ENCODE measurements at regions not wholly inside any gene's neighbourhood (a gene's known extent, or its start where the extent isn't known, plus 50 kb on each side); places are given as distances from the start of the nearest gene placed in this dataset.

DNA sequence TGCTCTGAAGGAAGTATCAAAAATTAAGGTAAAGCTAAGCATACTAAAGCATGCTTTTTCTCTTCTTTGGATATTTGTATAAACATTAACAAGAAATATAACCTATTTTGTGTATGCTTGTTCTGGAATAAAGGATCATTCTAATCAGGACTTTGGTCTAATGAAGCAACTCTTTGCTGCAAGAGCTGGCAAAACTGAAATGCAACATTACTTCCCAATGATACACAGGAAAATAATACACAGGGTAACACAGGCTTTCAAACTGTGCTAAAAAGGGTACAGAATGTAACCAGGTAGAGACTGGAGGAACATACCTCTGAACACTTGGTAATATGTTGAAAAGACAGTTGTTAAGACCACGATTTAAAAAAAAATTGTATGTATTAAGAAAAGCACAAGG, 222.5 kb upstream of the DIO2 start:
- Histone ChIP-seq H3K79me2 (ENCODE audit: low read length) (no peaks in the 10 kb centered on the region), H3K4me2 (ENCODE audit: low read depth, low read length) (no peak overlapping the region), H2AFZ (ENCODE audit: low read length) (no peak overlapping the region), H3K36me3 (replicated peaks; ENCODE audit: insufficient read depth, low read length) (no peaks in the 10 kb centered on the region), H3K9me3 (replicated peaks; ENCODE audit: insufficient read depth, low read length) (no peaks in the 10 kb centered on the region), H3F3A (ENCODE audit: insufficient read depth, low read length) (no peaks in the 10 kb centered on the region), H4K20me1 (ENCODE audit: insufficient read depth, low read length) (no peaks in the 10 kb centered on the region), H3K4me1 (ENCODE audit: low read length) (no peaks in the 10 kb centered on the region), H3K9me2 (replicated peaks; ENCODE audit: insufficient read depth, low read length) (no peaks in the 10 kb centered on the region), H3K9ac (ENCODE audit: low read length) (no peak overlapping the region), H3K27ac (ENCODE audit: low read length) (no peak overlapping the region), H3K27me3 (replicated peaks; ENCODE audit: insufficient read depth, low read length) (no peaks in the 10 kb centered on the region), H3K4me3 (ENCODE audit: low read length) (no peak overlapping the region)
- no peak for DNase-seq
- TF ChIP-seq EZH2phosphoT487 (IDR thresholded peaks at IDR 0.05; ENCODE audit: low read length) (no peak), EZH2 (optimal IDR thresholded peaks at IDR 0.05; ENCODE audit: low read depth, low read length) (no peak)
- TF ChIP-seq, protein P1, sequence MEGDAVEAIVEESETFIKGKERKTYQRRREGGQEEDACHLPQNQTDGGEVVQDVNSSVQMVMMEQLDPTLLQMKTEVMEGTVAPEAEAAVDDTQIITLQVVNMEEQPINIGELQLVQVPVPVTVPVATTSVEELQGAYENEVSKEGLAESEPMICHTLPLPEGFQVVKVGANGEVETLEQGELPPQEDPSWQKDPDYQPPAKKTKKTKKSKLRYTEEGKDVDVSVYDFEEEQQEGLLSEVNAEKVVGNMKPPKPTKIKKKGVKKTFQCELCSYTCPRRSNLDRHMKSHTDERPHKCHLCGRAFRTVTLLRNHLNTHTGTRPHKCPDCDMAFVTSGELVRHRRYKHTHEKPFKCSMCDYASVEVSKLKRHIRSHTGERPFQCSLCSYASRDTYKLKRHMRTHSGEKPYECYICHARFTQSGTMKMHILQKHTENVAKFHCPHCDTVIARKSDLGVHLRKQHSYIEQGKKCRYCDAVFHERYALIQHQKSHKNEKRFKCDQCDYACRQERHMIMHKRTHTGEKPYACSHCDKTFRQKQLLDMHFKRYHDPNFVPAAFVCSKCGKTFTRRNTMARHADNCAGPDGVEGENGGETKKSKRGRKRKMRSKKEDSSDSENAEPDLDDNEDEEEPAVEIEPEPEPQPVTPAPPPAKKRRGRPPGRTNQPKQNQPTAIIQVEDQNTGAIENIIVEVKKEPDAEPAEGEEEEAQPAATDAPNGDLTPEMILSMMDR (IDR thresholded peaks at IDR 0.05; ENCODE audit: low read length) = no peak

DNA sequence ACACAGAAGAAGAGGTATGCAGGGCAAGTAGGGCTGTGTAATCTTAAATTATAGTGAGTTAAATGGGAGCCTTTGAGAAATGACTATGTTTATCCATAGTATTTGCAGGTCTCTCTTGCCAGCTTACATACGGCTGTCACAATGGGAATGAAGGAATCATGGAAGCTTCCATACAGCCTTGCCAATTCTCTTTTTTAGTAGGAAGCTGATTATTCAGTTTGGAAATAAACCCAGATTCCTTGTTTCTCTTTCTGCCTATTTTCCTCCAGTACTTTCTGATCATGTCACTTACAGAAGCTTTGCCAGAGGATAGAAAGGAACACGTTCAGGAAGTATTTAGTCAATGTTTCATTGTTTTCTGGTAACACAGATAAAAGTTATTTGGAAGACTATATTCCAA, 217.4 kb upstream of the DIO2 start:
- Histone ChIP-seq H3K9ac (ENCODE audit: low read length) (no peak overlapping the region), H2AFZ (ENCODE audit: low read length) (no peak overlapping the region), H3K9me2 (replicated peaks; ENCODE audit: insufficient read depth, low read length) (no peaks in the 10 kb centered on the region), H3F3A (ENCODE audit: insufficient read depth, low read length) (no peaks in the 10 kb centered on the region), H3K4me1 (ENCODE audit: low read length) (no peaks in the 10 kb centered on the region), H3K27me3 (replicated peaks; ENCODE audit: insufficient read depth, low read length) (no peaks in the 10 kb centered on the region), H3K79me2 (ENCODE audit: low read length) (no peaks in the 10 kb centered on the region), H4K20me1 (ENCODE audit: insufficient read depth, low read length) (no peaks in the 10 kb centered on the region), H3K4me3 (ENCODE audit: low read length) (no peak overlapping the region), H3K9me3 (replicated peaks; ENCODE audit: insufficient read depth, low read length) (no peaks in the 10 kb centered on the region), H3K27ac (ENCODE audit: low read length) (no peak overlapping the region), H3K36me3 (replicated peaks; ENCODE audit: insufficient read depth, low read length) (no peaks in the 10 kb centered on the region), H3K4me2 (ENCODE audit: low read depth, low read length) (no peak overlapping the region)
- DNase-seq = no peak
- TF ChIP-seq, protein P1 (IDR thresholded peaks at IDR 0.05; ENCODE audit: low read length) = no peak
- TF ChIP-seq EZH2 (optimal IDR thresholded peaks at IDR 0.05; ENCODE audit: low read depth, low read length) (no peak), EZH2phosphoT487 (IDR thresholded peaks at IDR 0.05; ENCODE audit: low read length) (no peak)

DNA sequence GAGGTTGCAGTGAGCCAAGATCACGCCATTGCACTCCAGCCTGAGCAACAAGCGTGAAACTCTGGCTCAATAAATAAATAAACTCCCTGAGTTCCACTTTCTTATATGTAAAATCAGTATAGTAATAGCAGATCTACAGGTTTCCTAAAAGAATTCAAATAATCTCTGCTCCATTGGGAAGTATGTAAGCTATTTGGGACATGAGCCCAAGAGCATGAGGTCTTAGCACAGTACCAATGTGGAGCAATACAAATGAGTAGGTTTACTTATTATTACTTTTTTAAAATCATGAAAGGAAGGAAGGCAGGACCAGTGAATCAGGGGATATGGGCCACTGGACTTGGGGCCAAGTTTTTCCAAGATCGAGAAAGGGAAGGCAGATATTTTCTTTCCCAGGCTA, 216.9 kb upstream of the DIO2 start:
- Histone ChIP-seq H3K9me3 (replicated peaks; ENCODE audit: insufficient read depth, low read length) (no peaks in the 10 kb centered on the region), H3K27me3 (replicated peaks; ENCODE audit: insufficient read depth, low read length) (no peaks in the 10 kb centered on the region), H4K20me1 (ENCODE audit: insufficient read depth, low read length) (no peaks in the 10 kb centered on the region), H3K79me2 (ENCODE audit: low read length) (no peaks in the 10 kb centered on the region), H3K4me2 (ENCODE audit: low read depth, low read length) (no peak overlapping the region), H3F3A (ENCODE audit: insufficient read depth, low read length) (no peaks in the 10 kb centered on the region), H3K36me3 (replicated peaks; ENCODE audit: insufficient read depth, low read length) (no peaks in the 10 kb centered on the region), H3K9me2 (replicated peaks; ENCODE audit: insufficient read depth, low read length) (no peaks in the 10 kb centered on the region), H3K4me1 (ENCODE audit: low read length) (no peaks in the 10 kb centered on the region), H2AFZ (ENCODE audit: low read length) (no peak overlapping the region), H3K9ac (ENCODE audit: low read length) (no peak overlapping the region), H3K4me3 (ENCODE audit: low read length) (no peak overlapping the region), H3K27ac (ENCODE audit: low read length) (no peak overlapping the region)
- TF ChIP-seq EZH2 (optimal IDR thresholded peaks at IDR 0.05; ENCODE audit: low read depth, low read length) (no peak), EZH2phosphoT487 (IDR thresholded peaks at IDR 0.05; ENCODE audit: low read length) (no peak)
- TF ChIP-seq, protein P1 (IDR thresholded peaks at IDR 0.05; ENCODE audit: low read length) = no peak
- no peak for DNase-seq
